ENCODE measurements at regions not wholly inside any gene's neighbourhood (a gene's known extent, or its start where the extent isn't known, plus 50 kb on each side); places are given as distances from the start of the nearest gene placed in this dataset.

- no peak for DNase-seq
These were observed 67.6 kb downstream of the NMUR2 start for GRCh38 chr5:152337484-152337883.

DNA sequence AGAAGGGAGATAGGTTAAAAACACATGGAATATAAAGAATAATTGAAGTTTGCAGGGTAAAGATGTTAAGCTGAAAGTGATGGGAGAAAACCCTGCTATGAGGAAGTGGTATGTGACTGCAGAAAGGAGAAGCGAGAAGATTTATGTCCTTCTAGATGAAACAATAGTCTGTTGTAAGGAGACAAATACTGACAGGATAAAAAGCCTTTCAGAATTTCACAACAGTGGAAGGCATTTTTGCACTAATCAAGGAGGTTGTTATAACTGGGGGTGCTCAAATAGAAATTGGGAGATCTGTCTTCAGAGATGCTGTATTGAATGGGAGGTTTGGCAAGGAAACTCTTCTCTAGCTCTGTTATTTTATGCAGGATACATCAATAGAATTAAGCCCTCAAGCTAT is 69.6 kb downstream of the NMUR2 start:
- DNase-seq = no peak

DNA sequence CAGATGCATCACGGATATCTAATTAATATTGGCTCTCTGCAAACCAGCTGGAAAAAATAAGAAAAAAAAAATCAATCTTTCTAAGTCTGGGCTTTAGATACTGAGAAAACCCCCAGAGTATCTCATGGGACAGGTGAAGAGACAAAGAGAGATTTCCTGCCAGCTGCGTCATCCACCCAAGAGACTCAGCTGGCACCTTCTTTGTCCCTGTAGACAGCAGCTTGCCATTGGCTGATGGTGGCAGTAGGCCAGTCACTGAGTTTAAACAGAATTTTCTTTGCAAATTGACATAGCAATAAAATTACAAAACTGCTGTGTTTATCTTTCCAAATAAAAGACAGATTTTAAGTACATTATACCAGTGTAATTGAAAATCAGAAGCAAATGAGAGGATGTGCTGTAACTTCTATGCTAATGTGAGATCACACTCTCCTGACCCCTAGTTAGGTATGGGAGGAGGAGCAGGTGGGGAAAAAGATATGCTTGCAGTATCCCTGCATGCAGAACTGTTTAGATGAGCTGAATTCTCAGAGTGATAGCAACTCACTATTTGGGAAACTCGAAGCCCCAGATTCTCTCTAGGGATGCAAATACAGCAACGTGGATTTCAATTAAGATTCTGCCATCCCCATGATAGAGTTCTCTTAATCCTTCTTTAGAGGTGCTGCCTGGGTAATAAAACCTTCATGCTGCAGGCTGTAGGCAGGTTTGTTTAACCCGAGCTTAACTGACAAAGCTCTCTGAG is 72.2 kb downstream of the NMUR2 start:
- no peak for DNase-seq

GRCh38 chr5:152331718-152332117 is 73.4 kb downstream of the NMUR2 start:
- no peak for DNase-seq

GRCh38 chr5:152331006-152331405 is 74.1 kb downstream of the NMUR2 start:
- DNase-seq = no peak

GRCh38 chr5:152329761-152330283 is 75.3 kb downstream of the NMUR2 start:
- DNase-seq = no peak

DNA sequence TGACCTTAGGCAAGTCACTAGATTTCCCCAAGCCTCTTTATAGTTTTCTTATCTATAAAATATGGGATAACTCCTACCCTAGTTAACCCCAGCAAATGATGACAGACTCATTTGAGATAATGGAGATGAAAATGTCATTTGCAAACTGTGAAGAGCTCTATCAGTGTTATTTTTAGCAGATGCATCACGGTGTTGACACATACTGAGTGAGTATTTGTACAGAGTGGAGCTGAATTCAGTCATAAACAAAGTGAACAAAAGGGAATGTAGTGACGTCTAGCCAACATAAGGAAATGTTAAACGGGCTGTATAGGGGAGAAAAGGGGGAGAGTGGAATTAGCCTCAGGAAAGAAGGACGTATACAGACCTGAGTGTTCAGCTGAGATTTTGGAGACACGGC is 75.9 kb downstream of the NMUR2 start:
- DNase-seq = no peak

- no peak for DNase-seq
These were observed 89.1 kb downstream of the NMUR2 start for GRCh38 chr5:152315942-152316341.

- DNase-seq = no peak
These were observed 90.8 kb downstream of the NMUR2 start for GRCh38 chr5:152314196-152314829.

GRCh38 chr5:152309926-152310450 is 95.1 kb downstream of the NMUR2 start:
- DNase-seq = no peak

DNA sequence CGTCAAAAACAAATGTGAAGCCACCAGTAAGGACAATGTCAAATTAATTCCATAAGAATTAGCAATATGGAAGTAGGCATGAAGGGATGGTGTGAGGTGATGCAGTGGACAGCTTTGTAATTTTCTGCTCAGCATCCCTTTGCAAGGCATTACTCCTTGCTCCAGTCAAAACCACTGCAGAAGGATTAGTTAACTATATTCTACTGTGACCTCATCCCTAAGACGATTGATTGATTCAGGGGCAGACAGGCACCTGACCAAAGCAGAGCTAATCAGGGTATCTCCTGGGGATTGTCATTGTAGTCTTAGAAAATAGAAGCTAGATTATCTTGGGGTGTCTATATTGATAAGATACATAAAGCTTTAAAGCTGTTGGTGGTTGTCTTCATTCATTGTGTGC is 98.7 kb downstream of the NMUR2 start:
- DNase-seq = no peak

GRCh38 chr5:152305525-152305924 is 99.6 kb downstream of the NMUR2 start:
- DNase-seq = no peak

DNA sequence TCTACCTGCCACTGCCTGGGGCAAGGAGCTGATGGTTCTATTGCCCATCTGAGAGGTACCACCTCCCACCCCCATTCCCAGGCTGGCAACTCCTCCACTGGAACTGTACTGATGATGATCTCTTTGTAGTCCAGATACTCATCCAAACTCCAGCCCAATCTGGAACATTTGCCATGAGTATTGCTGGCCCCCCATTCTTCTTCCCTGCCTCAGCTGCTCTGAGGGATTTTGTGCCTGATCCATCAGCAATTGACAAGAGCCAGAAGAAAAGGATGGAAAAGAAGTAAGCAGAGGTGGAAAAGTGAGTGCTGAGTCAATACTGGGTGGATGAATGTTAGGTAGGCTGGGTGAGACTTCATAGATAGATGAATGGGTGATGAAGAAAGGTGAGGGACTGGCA is 101.2 kb downstream of the NMUR2 start:
- no peak for DNase-seq

- no peak for DNase-seq
These were observed 107.2 kb downstream of the NMUR2 start for GRCh38 chr5:152297866-152298265.

GRCh38 chr5:152293189-152293588 is 111.9 kb downstream of the NMUR2 start:
- no peak for DNase-seq

DNA sequence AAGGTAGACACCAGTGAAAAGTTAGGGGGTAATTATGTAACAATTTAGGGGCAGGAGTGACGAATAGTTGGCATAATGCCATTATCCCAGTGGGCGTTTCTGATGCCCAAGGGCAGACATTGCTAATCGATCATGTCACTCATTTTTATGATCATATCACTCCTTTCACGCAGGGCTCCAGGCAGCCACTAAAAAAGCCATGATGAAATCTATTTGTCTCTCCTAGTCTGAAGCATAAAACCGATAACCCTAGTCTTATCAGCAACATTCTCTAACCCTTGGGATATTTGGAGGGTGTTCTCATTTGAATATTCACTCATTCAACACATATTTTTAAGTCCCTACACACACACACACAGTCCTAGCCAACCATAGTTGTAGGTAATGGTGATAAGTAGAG is 114.9 kb downstream of the NMUR2 start:
- DNase-seq = no peak

GRCh38 chr5:152288917-152289595 is 116.0 kb downstream of the NMUR2 start:
- no peak for DNase-seq

DNA sequence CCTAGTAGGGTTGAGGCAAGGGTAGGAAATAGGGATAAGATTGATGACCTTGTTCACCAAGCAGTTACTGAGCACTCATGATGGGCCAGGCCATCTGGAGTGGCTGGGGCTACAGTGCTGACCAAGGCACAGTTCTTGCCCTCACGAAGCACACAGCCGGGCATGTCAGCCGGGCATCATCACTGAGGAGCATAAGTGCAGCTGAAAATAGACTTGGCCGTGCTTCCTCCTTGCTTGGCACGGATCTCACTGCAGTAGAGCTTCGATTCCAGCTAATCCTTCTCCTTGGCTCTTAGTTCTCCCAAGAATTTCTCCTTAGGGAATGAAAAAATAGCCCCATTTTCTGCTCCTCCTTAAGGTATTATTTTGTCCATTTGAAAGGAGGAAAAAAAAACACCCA is 116.6 kb downstream of the NMUR2 start:
- no peak for DNase-seq

DNA sequence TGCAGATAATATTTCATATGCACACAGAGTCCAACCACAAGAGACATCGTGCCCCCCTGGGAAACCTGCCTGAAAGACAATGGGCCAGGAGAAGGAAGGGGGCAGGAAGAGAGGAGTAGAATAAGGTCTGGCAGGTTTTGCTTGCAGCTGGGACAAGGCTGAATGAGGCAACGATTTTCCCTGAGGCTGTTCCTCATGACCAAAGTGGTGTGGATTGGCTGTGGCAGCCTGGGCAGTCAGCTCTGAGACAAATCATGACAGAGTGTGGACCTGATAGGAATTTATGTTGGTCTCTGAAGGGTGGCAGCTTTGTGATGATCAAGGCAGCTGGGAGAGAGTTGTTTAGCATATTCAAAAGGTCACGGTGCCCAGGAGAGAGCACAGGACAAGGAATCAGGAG is 119.3 kb downstream of the NMUR2 start:
- no peak for DNase-seq

GRCh38 chr5:152282331-152282730 is 122.7 kb downstream of the NMUR2 start:
- no peak for DNase-seq

DNA sequence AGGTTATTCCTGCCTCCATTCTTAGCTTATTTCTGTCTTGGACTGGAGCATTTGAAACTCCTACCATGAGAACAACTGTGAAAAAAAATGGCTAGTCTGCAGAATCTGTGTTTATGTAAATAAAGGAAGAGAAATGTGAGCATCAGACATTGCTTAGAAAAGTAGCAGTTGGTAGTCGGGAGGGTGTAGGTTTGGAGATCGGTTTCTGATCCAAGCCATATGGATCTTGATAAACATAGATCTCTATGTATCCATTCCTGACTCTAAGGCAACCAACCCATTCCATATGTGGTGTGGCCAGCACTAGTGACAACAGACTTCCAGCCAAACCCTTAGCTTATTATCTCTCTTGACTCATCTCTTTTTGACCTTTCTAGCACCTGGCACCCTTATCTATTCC is 127.1 kb downstream of the NMUR2 start:
- DNase-seq = no peak

DNA sequence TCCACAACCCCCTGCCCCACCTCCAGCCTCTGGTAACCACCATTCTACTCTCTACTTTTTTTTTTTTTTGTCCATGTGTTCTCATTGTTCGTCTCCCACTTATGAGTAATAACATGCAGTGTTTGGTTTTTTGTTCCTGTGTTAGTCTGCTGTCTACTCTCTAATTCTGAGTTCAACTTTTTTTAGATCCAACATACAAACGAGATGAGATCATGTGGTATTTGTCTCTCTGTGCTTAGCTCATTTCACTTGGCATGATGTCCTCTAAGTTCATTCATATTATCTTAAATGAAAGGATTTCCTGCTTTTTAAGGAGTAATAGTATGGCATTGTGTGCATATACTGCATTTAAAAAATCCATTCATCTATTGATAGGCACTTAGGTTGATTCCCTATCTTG is 130.9 kb downstream of the NMUR2 start:
- no peak for DNase-seq

- DNase-seq = no peak
These were observed 133.7 kb downstream of the NMUR2 start for GRCh38 chr5:152271420-152271819.

- no peak for DNase-seq
These were observed 135.0 kb downstream of the NMUR2 start for GRCh38 chr5:152270096-152270495.
